ENCODE measurements at regions not wholly inside any gene's neighbourhood (a gene's known extent, or its start where the extent isn't known, plus 50 kb on each side); places are given as distances from the start of the nearest gene placed in this dataset.
A peak's percentile ranks its signal among the peaks of the same experiment; 100 is the strongest.

DNA sequence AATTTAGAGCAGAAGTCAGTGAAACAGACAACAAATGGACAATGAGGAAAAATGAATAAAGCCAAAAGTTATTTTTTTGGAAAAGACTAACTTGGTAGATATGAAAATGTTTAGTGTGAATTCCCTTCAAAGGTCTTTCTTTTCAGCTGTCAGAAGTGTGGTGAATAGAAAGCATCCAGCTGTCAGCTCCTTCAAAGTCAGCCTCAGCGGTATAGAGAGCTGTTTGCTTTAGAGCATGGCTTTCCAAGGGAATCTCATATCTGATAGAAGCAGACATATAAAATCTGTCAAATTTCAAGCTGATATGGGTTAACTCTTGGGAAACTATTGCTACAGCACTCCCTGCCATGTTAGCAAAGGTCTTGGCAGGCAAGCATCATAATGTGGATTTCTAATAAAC lies 309.3 kb downstream of the CASP12 start:
- no peak for DNase-seq (ENCODE audit: low spot score)

DNA sequence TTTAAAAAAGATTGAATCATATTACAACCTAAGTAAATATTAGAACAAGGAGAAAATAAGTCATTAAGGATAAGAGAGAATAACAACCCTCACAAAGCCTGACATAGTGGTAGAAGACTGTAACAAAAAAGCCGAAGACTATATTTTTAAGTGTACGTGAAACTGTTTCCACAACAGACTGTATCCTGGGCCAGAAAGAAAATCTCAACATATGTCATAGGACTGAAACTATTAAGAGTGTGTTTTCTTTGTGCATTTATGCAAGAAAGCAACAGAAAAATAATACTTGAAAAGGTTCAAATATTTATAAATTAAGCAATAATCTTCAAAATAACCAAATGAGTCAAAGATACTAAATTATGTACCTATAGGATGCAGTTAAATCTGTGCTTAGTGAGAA lies 309.8 kb downstream of the CASP12 start:
- DNase-seq (ENCODE audit: low spot score) = no peak

DNA sequence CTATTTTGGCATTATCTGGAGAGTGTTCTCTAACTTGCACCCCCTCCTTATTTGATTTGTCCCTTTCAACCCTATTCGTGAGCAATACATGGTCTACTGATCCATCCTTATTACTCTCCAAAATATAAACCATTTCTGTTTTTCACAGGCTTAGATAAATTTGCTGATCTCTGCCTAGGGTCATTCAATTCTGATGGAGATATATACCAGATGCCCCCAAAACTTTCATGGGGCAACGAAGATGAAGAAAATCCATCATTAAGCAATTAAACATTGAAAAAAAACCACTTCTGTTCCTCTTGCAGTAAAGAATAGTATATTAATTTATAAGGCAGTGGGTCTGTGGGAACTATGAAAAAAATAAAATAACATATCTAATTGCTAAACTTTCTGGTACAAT lies 313.4 kb downstream of the CASP12 start:
- DNase-seq (ENCODE audit: low spot score) = no peak

GRCh38 chr11:104583857-104584256 lies 314.4 kb downstream of the CASP12 start:
- no peak for DNase-seq (ENCODE audit: low spot score)

GRCh38 chr11:104582431-104582830 lies 315.8 kb downstream of the CASP12 start:
- DNase-seq (ENCODE audit: low spot score) = no peak

DNA sequence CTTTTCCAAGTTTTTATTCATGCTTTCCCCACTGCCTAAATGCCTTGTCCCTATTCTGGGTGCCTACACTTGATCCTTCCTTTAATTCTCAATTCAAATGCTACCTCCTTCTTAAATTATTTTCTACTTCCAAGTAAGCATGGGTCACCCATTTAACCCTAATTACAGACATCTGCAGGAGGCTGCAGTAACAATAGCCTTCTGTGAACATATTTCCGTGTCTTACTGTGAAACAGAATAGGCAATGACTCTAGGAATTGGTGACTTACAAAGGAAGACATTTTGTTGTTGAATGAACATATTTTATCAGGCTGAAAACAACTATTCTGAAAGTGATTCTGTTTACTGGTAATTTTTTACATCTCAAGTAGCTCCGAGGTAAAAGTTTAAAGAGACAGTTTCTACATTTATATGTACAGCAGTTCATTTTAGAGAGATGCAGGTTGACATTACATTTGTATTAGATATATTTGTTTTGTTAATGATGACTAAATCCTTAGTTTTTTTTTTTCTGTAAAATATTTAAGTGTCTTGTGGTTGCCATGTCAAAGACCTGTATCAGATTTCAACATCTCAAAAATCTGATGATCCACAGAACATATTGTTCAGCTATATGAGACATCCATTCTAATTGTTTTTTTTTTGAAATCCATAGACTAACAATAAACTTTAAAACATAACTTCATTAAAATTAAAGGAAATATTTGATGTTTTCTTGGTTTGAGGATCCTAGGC lies 316.8 kb downstream of the CASP12 start:
- no peak for DNase-seq (ENCODE audit: low spot score)

GRCh38 chr11:104573441-104573990 lies 324.7 kb downstream of the CASP12 start:
- DNase-seq (ENCODE audit: low spot score) = no peak

- no peak for DNase-seq (ENCODE audit: low spot score)
Observed at GRCh38 chr11:104572279-104572678, 326.0 kb downstream of the CASP12 start.

DNA sequence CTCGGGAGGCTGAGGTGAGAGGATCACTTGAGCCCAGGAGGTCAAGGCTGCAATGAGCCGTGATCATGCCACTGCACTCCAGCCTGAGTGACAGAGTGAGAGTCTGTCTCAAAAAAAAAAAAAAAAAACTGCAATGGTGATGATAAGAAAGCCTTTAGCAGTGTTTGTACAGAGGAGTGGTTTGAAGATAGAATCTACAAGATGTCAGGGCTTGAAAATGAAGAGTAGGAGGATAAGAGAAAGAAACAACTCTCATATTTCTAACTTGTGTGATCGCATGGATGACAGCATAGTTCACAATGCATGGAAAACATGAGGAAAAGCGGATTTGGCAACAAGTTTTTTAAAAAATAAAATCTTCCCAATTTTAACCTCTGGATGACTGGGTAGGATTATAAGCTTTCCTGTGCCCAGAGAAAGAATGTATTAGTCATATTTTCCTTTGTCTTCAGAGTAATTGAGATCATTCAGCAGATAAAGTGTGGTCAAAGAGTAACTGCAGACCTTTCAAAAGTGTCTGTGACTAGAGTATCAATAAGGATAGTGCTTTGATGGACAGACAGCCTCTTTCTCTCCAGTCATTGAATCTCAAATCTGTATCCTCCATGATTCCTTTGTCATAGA lies 328.1 kb downstream of the CASP12 start:
- no peak for DNase-seq (ENCODE audit: low spot score)

GRCh38 chr11:104565583-104565961 lies 332.7 kb downstream of the CASP12 start:
- DNase-seq (ENCODE audit: low spot score) = no peak

DNA sequence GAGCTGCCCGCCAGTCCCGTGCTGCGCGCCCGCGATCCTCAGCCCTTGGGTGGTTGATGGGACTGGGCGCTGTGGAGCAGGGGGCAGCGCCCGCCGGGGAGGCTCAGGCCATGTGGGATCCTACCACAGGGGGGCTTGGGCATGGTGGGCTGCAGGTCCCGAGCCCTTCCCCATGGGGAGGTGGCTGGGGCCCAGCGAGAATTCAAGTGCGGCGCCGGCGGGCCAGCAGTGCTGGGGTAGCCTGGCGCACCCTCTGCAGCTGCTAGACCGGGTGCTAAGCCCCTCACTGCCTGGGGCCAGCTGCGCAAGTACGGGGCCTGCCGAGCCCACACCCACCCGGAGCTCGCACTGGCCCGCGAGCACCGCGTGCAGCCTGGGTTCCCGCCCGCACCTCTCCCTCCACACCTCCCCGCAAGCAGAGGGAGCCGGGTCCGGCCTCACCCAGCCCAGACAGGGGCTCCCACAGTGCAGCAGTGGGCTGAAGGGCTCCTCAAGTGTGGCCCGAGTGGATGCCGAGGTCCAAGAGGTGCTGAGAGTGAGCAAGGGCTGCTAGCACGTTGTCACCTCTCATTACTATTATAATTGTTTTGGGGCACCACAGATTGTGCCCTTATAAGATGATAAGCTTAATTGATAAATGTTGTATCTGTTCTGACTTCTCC lies 333.2 kb downstream of the CASP12 start:
- no peak for DNase-seq (ENCODE audit: low spot score)

GRCh38 chr11:104556606-104557301 lies 341.5 kb downstream of the CASP12 start:
- no peak for DNase-seq (ENCODE audit: low spot score)

GRCh38 chr11:104549019-104549418 lies 349.2 kb downstream of the CASP12 start:
- no peak for DNase-seq (ENCODE audit: low spot score)

DNA sequence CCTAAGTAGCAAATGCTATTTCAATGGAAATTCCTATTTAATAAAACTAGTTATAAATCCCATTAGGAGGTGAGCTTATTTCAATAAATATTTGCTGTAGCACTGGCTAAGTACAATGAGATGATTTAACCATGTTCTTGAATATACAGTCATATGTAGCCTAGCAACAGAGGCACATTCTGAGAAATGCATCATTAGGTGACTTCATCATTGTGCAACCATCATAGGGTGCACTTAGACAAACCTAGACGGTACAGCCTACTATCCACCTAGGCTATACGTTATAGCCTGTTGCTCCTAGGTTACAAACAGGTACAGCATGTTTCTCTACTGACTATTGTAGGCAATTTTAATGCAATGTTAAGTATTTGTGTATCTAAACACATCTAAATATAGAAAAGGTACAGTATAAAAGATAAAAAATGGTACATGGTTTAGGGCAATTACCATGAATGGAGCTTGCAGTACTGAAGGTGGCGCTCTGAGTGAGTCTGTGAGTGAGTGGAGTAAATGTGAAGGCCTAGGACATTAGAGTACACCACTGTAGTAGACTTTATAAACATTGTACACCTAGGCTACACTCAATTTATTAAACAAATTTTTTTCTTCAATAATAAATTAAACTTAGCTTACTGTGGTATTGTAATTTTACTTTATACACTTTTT lies 350.1 kb downstream of the CASP12 start:
- no peak for DNase-seq (ENCODE audit: low spot score)

DNA sequence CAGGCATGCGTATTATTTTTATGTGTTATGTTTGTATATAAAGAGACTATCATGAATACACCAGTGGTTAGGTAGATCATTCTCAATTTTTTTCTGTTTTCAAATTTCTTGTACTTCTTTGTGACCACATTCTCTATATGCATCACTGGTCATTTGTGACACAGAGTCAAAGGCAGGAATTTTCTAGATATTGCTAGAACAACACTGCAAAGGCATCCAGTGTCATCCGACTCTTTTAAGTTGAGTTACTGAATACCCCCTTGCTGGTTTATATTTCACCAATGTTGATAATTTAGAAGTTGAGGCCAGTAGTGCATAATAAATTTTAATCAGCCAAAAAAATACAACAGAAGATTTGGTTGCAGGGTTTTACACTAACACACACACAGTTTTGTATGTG lies 351.8 kb downstream of the CASP12 start:
- DNase-seq (ENCODE audit: low spot score) = no peak

GRCh38 chr11:104541701-104542100 lies 356.6 kb downstream of the CASP12 start:
- DNase-seq (ENCODE audit: low spot score) = no peak

GRCh38 chr11:104538313-104538712 lies 359.9 kb downstream of the CASP12 start:
- DNase-seq (ENCODE audit: low spot score) = no peak

GRCh38 chr11:104534278-104534677 lies 364.0 kb downstream of the CASP12 start:
- DNase-seq (ENCODE audit: low spot score) = no peak

GRCh38 chr11:104531894-104532293 lies 366.4 kb downstream of the CASP12 start:
- no peak for DNase-seq (ENCODE audit: low spot score)

- DNase-seq (ENCODE audit: low spot score) = peak; percentile 11
Observed at GRCh38 chr11:104531075-104531474, 367.1 kb upstream of the PDGFD start.

DNA sequence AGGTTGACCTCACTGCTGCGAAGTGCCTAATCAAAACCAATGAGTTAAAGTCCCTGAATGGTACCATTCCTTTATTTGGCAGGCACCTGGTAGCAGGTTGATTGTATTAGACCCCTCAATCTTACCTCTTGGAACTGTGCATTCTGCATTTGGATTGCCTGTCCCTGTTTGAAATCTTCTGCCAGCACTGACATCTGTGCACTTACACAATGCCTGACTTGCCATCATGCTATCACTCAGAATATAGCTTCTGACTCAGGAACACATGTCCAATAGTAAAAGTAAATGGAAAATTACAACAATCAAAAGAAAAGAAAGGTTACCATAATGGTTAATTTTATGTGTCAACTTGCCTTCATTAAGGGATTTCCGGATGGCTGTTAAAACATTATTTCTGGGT lies 366.0 kb upstream of the PDGFD start:
- no peak for DNase-seq (ENCODE audit: low spot score)

DNA sequence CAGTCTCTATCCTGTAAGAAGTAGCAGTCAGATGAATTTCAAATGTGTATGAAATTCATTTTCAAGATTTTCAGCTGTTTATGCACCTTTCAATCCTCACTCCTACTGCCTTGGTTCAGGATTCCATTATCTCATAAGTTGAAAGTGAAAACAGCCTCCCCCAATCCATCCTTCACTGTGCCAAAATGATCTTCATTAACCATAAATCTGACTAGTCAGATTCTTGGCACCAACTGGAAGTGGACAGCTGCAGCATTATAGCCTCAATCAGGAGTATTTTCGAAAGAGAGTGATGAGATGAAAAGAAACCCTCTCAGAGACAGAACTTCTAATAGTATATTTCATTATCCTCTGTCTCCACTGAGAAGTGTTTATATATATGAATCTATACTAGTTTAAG lies 365.3 kb upstream of the PDGFD start:
- no peak for DNase-seq (ENCODE audit: low spot score)
